Activated CD8-positive, alpha-beta T cell treated with anti-CD3 and anti-CD28 coated beads, Interleukin-2, amount 10 ng/mL, durations not matched to agents 7 days and 5 days (primary cell): ENCODE measurements at regions not wholly inside any gene's neighbourhood (a gene's known extent, or its start where the extent isn't known, plus 50 kb on each side); places are given as distances from the start of the nearest gene placed in this dataset.
"Not testable (repeated sequence)": the region's sequence is repeated elsewhere in the genome, so short reads cannot be mapped to it uniquely, and the experiment has no call there.

Experiments
- ATAC-seq: fragments of 150-1000 bp; cut with Tn5 transposase; one replicate; pipeline ENCODE4 v1.10.0; 2021; ENCODE audit warnings: moderate library complexity
- CTCF ChIA-PET: fragments of 350-600 bp; sonication (Branson Sonifier 250); formaldehyde crosslinking; loops from one replicate; lab custom pipeline; 2021; ENCODE audit warnings: antibody characterized with exemption; lab: Charles Lee
- POLR2A ChIA-PET: fragments of 350-600 bp; sonication (Branson Sonifier 250); formaldehyde crosslinking; loops from one replicate; lab custom pipeline; 2021; ENCODE audit warnings: antibody characterized with exemption; lab: Charles Lee
- DNase-seq: peaks from one replicate; pipeline ENCODE4 v3.0.0-alpha.2; 2020
- H3K27ac Mint-ChIP-seq: one replicate; pipeline ENCODE4 v1.8.0; 2021; ENCODE audit warnings: mild to moderate bottlenecking, mixed read lengths
- H3K27me3 Mint-ChIP-seq: one replicate; pipeline ENCODE4 v1.8.0; 2021; ENCODE audit warnings: low read depth, mixed read lengths
- H3K36me3 Mint-ChIP-seq: one replicate; pipeline ENCODE4 v1.8.0; 2021; ENCODE audit warnings: low read depth, mixed read lengths
- H3K4me1 Mint-ChIP-seq: one replicate; pipeline ENCODE4 v1.8.0; 2021; ENCODE audit warnings: low read depth, mixed read lengths
- H3K4me3 Mint-ChIP-seq: one replicate; pipeline ENCODE4 v1.8.0; 2021; ENCODE audit warnings: mild to moderate bottlenecking, mixed read lengths
- H3K9me3 Mint-ChIP-seq: one replicate; pipeline ENCODE4 v1.8.0; 2022; ENCODE audit warnings: mixed read lengths; ENCODE audit not compliant: insufficient read depth

DNA sequence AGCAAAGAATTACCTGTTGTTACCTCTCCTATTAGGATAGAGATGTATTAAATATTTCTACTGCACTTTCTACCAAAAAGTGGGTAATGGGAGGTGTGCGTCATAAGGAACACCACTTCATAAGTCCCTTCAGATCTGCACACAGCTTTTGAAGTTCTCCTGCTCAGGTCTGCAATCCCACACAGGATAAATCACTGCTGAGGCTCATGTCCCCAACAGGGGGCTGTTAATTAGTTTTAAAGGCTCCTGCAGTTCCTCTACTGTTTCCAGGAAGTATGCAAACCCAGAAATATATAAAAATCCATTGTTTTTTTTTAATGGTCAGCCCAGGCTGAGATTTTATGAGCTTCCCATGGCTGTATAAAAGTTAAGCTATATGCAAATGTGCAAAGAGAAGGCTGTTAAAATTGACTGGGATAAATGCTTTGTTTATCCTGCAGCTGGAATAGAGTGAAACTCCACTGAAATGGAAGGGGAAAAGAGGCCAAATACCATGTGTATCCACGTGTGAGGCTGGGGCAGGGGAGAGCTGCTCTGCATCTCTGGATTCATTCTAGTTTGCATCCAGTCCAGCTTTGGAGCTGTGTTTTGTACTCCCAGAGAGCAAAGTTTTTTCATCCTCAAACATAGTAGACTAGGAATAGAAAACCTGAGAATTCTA lies 903.7 kb downstream of the TDRD15 start:
- no peaks in the 10 kb centered on the region for H3K36me3 Mint-ChIP-seq
- no peaks in the 10 kb centered on the region for H3K9me3 Mint-ChIP-seq
- ATAC-seq, result no peak
- H3K27me3 Mint-ChIP-seq, result no peaks in the 10 kb centered on the region
- POLR2A ChIA-PET, result no interaction called here
- no peak for DNase-seq
- H3K4me3 Mint-ChIP-seq, result no peak overlapping the region
- CTCF ChIA-PET, result no interaction called here
- H3K27ac Mint-ChIP-seq, result no peak overlapping the region
- H3K4me1 Mint-ChIP-seq, result no peaks in the 10 kb centered on the region

DNA sequence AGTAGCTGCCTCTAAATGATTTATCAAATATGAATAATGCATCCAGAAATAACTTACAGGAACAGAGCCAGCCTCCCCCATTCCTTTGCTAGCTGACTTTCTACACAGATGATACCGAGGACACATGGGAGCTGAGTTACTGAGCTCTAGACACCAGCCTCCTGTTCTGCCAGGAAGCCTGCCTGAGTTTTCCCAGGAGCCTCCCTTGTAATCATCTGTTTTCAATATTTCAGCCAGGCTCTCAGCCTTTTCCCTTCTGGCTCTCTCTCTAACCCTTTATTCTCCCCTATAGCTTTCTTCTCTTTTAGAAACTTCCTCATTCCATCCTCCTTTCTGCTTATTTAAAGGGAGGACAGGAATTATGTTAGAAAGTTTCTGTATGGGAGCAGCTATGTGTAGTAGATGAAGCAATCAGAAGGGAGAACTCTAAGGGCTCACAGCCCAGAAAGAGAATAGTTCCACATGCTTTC lies 911.6 kb downstream of the TDRD15 start:
- Mint-ChIP-seq H3K27ac (no peak overlapping the region), H3K4me3 (no peak overlapping the region)

DNA sequence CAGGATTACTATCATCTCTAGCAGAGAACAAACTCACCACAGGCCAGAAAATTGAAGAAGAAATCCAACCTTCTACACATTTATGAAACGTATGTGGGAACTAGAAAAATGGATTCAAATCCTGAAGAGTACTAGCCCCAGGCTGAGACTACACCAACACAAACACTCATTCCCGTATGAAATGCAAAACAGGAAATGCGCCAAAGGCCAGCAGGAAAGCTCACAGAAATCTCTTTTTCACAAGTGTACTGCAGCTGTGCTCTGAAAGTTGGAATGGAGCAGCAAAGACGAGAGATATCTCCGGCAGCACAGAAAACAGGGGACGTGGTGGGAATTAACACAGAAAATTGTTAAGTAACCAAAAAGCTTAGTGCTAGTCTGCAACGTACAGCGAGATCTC lies 913.5 kb downstream of the TDRD15 start:
- Mint-ChIP-seq H3K36me3 (no peaks in the 10 kb centered on the region), H3K4me1 (no peaks in the 10 kb centered on the region), H3K27me3 (no peaks in the 10 kb centered on the region), H3K9me3 (peaks cover 25% of the 10 kb centered on the region), H3K27ac (no peak overlapping the region), H3K4me3 (no peak overlapping the region)
- DNase-seq (no peak), ATAC-seq (no peak)
- POLR2A ChIA-PET, result no interaction called here
- CTCF ChIA-PET, result no interaction called here

More for the DNA sequence above, 911.6 kb downstream of the TDRD15 start:
- Mint-ChIP-seq H3K9me3 (peaks cover 20% of the 10 kb centered on the region), H3K4me1 (no peaks in the 10 kb centered on the region), H3K36me3 (no peaks in the 10 kb centered on the region), H3K27me3 (no peaks in the 10 kb centered on the region)
- POLR2A ChIA-PET, result no interaction called here
- DNase-seq (no peak), ATAC-seq (no peak)
- CTCF ChIA-PET, result no interaction called here

DNA sequence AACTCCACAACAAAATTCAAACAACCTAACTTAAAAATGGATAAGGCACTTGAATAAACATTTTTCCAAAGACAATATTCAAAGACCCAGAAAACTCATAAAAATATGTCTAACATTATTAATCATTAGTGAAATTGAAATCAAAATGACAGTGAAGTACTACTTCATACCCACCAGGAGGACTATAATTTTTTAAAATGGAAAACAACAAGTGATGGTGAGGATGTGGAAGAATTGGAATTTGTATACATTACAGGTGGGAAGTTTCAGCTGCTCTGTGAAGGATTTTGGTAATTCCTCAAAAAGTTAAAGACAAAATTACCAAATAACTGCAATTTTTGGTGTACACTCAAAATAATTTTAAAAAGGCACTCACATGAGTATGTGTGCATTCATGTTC lies 920.0 kb downstream of the TDRD15 start:
- H3K4me3 Mint-ChIP-seq, result no peak overlapping the region
- H3K4me1 Mint-ChIP-seq, result no peaks in the 10 kb centered on the region
- POLR2A ChIA-PET, result no interaction called here
- CTCF ChIA-PET, result no interaction called here
- H3K27ac Mint-ChIP-seq, result no peak overlapping the region
- ATAC-seq (no peak), DNase-seq (no peak)
- peaks cover 23% of the 10 kb centered on the region for H3K9me3 Mint-ChIP-seq
- H3K27me3 Mint-ChIP-seq, result no peaks in the 10 kb centered on the region
- no peaks in the 10 kb centered on the region for H3K36me3 Mint-ChIP-seq

DNA sequence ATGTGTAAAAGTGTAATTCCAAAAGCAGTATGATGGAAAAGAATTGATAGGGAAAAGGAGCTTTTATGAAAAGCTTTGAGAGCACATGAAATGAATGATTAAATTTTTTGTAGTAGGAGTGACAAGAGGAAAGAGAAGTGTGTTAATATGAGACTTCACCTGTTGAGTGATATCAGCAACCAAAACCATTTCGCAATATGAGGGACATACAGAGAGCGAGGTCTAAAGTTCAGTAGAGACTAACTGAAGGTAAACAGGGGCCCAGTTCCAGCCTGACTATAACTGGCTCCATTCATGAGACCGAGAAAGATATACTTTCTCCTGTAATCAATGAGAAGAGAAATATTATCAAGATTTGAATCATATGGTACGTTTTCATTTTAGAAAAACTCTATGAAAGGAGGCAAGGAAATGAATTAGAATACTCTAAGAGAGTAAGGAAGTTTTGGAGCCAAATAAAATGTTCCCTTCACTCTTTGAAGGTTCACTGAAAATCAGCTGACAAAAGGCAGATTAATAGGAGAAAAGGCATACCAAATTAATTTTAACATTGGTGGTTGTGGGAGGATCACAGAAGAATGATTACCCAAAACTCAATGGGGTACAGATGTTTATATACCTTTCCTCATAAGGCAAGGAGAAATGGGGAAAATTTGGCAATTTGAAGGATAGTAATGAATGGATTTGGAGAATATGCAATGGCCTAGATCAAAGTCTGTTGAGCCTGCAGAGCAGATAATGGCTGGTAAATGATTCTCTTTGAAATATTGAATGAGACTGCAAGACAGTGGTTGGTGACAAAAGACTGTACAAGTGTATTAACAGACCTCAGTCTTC lies 932.2 kb downstream of the TDRD15 start:
- no peak for DNase-seq
- Mint-ChIP-seq H3K27ac (no peak overlapping the region), H3K9me3 (no peaks in the 10 kb centered on the region), H3K27me3 (no peaks in the 10 kb centered on the region), H3K4me3 (no peak overlapping the region), H3K4me1 (no peaks in the 10 kb centered on the region), H3K36me3 (no peaks in the 10 kb centered on the region)
- CTCF ChIA-PET, result no interaction called here
- ATAC-seq, result no peak
- POLR2A ChIA-PET, result no interaction called here

DNA sequence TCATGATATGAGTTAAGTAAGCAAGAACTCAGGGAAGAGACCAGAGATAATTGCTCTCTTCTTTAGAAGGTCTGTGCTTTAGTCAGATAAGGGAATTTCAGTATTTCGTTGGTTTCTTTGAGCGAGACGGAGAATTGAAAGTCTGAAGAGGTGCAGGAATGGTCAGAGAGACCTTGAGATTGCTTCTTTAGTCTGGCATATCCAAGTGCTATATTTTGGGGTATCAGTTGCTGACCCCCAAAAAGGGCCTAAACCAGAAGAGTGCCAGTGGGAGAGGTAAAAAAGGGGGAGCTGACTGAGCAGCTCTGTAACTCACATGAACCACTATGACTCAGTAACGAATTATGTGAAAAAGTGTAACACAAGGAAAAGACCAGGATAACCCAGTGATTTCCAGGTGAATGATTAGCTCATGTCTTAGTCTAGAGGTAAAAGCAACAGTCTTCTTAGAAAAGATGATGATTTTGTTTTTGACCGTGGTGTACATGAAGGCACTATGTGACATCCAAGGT lies 932.9 kb downstream of the TDRD15 start:
- Mint-ChIP-seq H3K27ac (no peak overlapping the region), H3K27me3 (no peaks in the 10 kb centered on the region), H3K4me3 (no peak overlapping the region), H3K4me1 (no peaks in the 10 kb centered on the region), H3K9me3 (no peaks in the 10 kb centered on the region), H3K36me3 (no peaks in the 10 kb centered on the region)
- ATAC-seq, result no peak
- ChIA-PET POLR2A (no interaction called here), CTCF (no interaction called here)
- DNase-seq, result no peak

DNA sequence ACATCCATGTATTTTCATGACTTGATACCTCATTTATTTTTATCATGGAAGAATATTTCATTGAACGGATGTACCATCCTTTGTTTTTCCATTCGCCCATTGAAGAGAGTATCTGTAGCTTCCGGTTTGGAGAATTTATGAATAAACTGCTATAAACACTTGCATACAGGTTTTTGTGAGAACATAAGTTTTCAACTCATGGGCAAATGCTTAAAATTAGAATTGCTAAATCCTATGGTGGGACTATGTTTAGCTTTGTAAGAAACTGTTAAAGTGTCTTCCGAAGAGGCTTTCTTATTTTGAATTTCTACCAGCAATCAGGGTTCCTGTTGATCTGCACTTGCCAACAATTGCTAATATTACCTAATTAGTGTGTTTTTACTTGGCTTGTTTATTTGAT lies 938.9 kb downstream of the TDRD15 start:
- Mint-ChIP-seq H3K4me1 (no peaks in the 10 kb centered on the region), H3K4me3 (no peak overlapping the region), H3K27me3 (no peaks in the 10 kb centered on the region), H3K36me3 (no peaks in the 10 kb centered on the region), H3K9me3 (no peaks in the 10 kb centered on the region), H3K27ac (no peak overlapping the region)
- ChIA-PET POLR2A (no interaction called here), CTCF (no interaction called here)
- DNase-seq, result no peak
- no peak for ATAC-seq

DNA sequence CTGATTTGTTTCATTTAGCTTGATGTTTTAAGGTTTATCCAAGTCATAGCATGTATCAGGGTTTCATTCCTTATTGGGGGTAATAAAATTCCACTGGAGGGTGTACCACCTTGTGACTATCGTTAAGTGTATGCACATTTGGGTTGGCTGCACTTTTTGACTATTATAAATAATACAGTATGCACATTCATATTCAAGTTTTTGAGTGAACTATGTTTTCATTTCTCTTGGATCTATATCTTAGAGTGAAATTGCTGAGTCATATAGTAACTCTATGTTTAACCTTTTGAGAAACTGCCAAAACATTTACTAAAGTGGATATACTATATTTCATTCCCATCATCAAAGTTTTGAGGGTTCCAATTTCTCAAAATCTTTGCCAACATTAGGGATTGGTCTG lies 952.7 kb downstream of the TDRD15 start:
- H3K4me3 Mint-ChIP-seq, result no peak overlapping the region
- H3K27me3 Mint-ChIP-seq, result no peaks in the 10 kb centered on the region
- peaks cover 8% of the 10 kb centered on the region for H3K9me3 Mint-ChIP-seq

DNA sequence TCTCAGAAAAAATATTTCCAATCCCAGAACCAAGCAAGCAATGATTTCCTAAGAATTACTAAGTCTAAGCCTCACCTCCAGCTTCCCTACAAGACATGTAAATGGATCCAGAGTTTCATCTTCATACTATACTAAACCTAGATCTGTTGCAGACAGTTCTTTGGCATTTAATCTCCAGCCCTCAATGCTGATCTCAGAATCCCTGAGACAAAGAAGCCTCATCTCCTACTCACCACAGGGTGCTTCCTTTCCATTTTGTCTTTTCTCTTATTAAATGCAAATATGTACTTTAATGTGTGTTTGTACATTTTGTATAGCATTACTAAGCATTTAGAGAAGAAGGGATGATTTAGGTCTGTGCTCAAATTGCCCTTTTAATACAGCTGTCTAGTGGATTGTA lies 954.9 kb downstream of the TDRD15 start:
- ATAC-seq, result no peak
- Mint-ChIP-seq H3K36me3 (no peaks in the 10 kb centered on the region), H3K9me3 (peaks cover 3% of the 10 kb centered on the region), H3K4me3 (no peak overlapping the region), H3K27me3 (no peaks in the 10 kb centered on the region), H3K27ac (no peak overlapping the region), H3K4me1 (no peaks in the 10 kb centered on the region)
- DNase-seq, result no peak
- ChIA-PET POLR2A (no interaction called here), CTCF (no interaction called here)

More for the DNA sequence above, 952.7 kb downstream of the TDRD15 start:
- ChIA-PET CTCF (no interaction called here), POLR2A (no interaction called here)
- DNase-seq, result no peak
- ATAC-seq, result no peak
- no peaks in the 10 kb centered on the region for H3K4me1 Mint-ChIP-seq
- H3K27ac Mint-ChIP-seq, result no peak overlapping the region
- H3K36me3 Mint-ChIP-seq, result no peaks in the 10 kb centered on the region

DNA sequence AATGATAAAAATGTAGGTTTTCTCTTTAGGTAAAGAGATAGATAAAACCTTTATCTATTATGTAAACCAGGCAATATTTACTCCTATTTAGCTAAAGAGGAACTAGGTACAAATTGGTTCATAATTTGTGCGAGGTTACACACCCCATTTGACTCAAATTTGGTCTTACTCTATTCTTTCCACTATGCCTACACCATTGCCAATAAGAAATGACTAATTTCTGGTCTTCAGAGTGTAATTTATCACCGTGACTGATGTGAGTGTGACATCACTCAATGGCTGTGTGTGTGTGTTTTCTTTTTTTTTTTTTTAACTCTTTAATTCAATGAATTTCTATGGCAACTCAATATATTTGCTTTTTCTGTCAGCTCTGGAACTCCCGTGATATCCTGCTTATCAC lies 955.8 kb downstream of the TDRD15 start:
- ChIA-PET POLR2A (no interaction called here), CTCF (no interaction called here)
- no peaks in the 10 kb centered on the region for H3K27me3 Mint-ChIP-seq
- no peak overlapping the region for H3K27ac Mint-ChIP-seq
- no peak overlapping the region for H3K4me3 Mint-ChIP-seq
- no peak for ATAC-seq
- peaks cover 3% of the 10 kb centered on the region for H3K9me3 Mint-ChIP-seq
- no peaks in the 10 kb centered on the region for H3K36me3 Mint-ChIP-seq
- DNase-seq, result no peak
- H3K4me1 Mint-ChIP-seq, result no peaks in the 10 kb centered on the region

DNA sequence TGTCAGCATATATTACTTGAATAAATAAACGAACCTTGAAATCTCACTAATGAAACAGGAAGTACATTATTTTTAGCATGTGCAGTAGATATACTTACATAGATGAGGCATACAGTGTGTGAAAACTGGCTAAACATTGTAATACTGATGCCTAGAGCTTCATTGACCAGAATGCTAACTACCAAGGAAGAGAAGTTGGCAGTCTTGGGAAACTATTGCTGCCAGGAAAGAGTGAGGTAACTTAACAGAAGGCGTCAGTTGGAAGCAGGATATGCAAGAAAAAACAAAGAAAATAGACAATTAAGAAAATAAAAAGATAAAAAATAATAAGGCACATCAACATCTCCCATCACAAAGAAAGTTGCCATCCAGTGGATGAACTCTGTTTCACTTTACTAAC lies 963.0 kb downstream of the TDRD15 start:
- Mint-ChIP-seq H3K27me3 (no peaks in the 10 kb centered on the region), H3K36me3 (no peaks in the 10 kb centered on the region), H3K9me3 (peaks cover 4% of the 10 kb centered on the region), H3K27ac (no peak overlapping the region), H3K4me1 (no peaks in the 10 kb centered on the region), H3K4me3 (no peak overlapping the region)
- DNase-seq (no peak), ATAC-seq (no peak)
- ChIA-PET POLR2A (no interaction called here), CTCF (no interaction called here)

DNA sequence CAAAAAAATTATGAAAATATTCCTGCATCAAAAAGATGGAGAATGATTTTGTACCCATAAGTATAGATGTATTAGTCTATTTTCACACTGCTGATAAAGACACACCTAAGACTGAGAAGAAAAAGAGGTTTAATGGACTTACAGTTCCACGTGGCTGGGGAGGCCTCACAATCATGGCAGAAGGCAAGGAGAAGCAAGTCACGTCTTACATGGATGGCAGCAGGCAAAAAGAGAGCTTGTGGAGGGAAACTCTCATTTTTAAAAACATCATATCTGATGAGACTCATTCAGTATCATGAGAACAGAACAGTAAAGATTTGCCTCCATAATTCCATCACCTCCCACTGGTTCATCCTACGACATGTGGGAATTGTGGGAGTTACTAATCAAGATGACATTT lies 979.8 kb downstream of the TDRD15 start:
- H3K36me3 Mint-ChIP-seq, POLR2A ChIA-PET, CTCF ChIA-PET, H3K4me3 Mint-ChIP-seq, ATAC-seq, H3K27me3 Mint-ChIP-seq, H3K27ac Mint-ChIP-seq, DNase-seq, H3K4me1 Mint-ChIP-seq: not testable (repeated sequence)
- peaks cover 14% of the 10 kb centered on the region for H3K9me3 Mint-ChIP-seq
